D721Med (cell line): ENCODE measurements at regions not wholly inside any gene's neighbourhood (a gene's known extent, or its start where the extent isn't known, plus 50 kb on each side); places are given as distances from the start of the nearest gene placed in this dataset.

Source experiments
- DNase-seq: peaks from one replicate; pipeline ENCODE4 v3.0.0; 2011; ENCODE audit warnings: low spot score; ENCODE audit not compliant: insufficient read length
- FAIRE-seq: peaks from 2 replicates; lab custom pipeline; 2011; peaks lifted over from hg19 to GRCh38; lab: Jason Lieb, UNC
- TF ChIP-seq, protein P1 (sequence below): IDR thresholded peaks from 2 replicates; pipeline ENCODE4 v1.5.1; 2012; ENCODE audit warnings: mild to moderate bottlenecking, control low read depth; ENCODE audit not compliant: insufficient read depth; ENCODE audit errors: missing control alignments

DNA sequence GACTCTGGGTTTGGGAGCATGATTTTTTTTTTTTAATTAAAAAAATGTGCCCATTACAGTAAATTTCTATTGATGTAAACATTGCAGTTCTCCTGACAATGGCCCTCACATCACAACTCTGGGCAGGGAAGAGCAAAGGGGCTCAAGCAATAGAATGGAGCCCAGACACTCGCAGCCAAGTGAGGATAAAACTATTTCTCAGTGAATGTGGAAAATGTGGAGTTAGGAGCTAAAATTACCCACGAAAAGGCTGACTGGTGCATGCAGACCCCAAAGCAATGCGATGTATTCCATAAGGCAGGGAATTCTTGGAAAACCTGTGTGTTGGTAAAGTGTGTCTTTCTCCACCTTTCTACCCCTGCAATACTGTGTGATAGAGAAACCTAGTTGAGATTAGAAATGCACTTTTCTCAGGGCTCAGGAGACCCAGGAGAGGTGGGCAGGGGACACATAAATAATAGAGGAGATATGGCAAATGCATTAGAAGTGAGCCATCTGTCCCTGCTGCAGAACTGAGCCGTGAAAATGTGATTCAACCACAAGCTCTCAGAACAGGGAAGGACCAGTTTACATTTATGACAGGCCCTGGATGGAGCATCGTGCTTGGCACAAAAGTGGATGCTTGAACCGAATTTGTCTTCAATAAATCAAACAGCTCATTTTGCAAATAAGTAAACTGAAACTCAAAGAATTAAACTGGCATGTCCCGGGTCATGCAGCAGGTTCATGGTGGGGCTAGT, 100.1 kb downstream of the MYCN start:
- FAIRE-seq (no peak), DNase-seq (no peak)
- TF ChIP-seq, protein P1, sequence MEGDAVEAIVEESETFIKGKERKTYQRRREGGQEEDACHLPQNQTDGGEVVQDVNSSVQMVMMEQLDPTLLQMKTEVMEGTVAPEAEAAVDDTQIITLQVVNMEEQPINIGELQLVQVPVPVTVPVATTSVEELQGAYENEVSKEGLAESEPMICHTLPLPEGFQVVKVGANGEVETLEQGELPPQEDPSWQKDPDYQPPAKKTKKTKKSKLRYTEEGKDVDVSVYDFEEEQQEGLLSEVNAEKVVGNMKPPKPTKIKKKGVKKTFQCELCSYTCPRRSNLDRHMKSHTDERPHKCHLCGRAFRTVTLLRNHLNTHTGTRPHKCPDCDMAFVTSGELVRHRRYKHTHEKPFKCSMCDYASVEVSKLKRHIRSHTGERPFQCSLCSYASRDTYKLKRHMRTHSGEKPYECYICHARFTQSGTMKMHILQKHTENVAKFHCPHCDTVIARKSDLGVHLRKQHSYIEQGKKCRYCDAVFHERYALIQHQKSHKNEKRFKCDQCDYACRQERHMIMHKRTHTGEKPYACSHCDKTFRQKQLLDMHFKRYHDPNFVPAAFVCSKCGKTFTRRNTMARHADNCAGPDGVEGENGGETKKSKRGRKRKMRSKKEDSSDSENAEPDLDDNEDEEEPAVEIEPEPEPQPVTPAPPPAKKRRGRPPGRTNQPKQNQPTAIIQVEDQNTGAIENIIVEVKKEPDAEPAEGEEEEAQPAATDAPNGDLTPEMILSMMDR = no peak

DNA sequence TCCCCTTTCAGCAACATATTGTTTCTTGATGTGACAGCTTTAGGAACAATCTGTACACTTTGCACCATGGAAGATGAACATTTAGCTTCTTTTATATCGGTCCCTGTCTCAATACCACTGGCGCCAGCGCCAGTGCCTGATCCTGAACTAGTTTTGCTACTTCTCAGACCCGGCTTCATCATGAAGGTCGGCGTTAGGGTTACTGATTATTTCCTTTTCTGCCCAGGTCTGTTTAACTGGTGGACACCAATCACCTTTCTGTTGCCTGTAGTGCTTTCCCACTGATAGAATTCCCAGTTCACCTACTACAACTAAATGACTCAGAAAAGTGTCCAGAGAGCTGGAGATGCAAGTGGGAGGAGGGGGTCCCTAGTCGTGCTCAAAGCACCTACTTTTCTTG, 99.5 kb downstream of the MYCN start:
- FAIRE-seq (no peak), DNase-seq (no peak)
- TF ChIP-seq, protein P1 = no peak

DNA sequence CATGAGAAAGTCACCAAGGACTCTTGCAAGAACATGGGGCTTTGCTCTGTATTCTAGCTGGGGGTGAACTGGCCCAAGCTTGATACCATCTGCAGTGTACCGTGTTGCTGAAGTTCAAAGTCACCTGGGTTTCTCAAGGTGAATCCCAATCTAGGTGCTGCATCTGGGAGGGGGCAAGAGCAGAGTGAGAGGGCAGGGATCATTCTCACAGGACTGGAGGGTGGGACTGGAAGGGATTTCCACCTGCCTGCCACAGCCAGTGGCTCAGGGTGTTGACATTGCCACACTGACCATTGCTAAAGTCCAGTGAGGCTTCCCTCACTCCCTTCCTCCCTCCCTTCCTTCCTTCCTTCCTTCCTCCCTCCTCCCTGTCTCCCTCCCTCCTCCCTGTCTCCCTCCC, 98.7 kb downstream of the MYCN start:
- DNase-seq (no peak), FAIRE-seq (no peak)
- TF ChIP-seq, protein P1 = no peak

DNA sequence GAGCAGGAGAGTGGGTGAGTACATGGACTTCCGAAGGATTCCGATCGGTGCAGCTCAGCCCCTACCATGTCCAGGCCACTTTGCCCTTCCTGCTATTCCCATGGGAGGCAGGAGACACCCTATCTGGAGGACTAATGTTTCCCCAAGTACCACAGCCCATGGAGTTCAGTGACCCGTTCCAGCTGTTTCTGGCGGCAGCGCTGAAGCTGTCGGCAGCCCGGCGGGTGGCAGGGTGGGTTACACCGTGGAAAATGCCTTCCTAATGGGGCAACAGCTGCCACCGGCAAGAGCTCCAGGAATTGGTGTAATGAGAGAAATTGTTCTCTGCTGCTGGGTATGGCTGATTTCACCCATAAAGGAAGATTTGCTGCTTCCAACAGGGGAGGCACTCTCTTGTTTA, 98.3 kb downstream of the MYCN start:
- DNase-seq (no peak), FAIRE-seq (no peak)
- TF ChIP-seq, protein P1 = no peak

DNA sequence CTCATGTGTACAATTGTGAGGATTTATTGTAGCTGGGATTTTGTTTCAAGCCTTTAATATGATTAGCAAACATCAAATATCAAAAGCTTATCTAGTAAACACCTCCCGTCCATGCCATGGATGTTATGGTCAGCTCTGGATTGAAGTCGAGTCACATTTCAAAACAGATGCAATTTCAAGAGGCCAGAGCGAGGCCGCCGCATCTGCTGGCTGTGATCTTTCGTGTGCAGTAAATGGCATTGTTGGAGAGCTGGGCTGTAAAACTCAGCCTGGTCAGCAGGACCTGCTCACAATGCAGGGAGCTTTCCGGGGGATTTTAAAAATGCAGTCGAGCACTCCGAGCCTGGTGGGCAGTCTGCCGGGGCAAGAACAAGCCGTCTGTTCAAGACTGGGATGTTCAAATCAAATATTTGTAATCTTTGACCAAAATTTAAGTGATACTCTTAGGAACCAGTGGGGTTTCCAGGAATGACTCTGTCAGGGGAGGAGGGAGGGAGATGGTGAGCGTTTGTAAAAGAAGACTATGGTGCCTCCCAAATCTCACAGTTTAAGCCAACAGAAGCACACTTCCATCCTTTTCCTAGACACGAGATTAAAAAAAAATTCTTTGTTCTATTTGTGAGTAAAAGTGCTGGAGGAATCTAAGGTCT, 97.6 kb downstream of the MYCN start:
- TF ChIP-seq, protein P1 = no peak
- DNase-seq (no peak), FAIRE-seq (peak; percentile 48)

DNA sequence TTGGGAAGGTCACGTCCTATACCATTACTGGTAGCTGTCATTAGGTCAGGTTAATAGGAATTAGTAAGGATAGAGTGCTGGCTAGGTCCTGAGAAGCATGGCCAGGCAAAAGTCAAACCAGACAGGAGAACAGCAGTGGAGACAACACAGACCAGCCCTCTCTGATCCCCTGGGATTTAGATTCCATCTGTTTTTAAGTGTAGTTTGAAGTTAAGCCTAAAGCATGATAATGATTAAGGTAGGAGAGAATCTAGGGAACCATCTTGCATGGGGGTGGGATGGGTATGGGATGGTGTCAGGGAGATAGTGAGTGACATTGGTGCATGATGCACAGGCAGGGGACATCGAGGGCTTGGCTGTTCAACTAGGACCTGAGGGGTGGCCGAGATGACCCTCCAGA, 96.6 kb downstream of the MYCN start:
- FAIRE-seq = no peak

More for the DNA sequence above, 96.6 kb downstream of the MYCN start:
- TF ChIP-seq, protein P1 = no peak
- no peak for DNase-seq
